ENCODE measurements at regions not wholly inside any gene's neighbourhood (a gene's known extent, or its start where the extent isn't known, plus 50 kb on each side); places are given as distances from the start of the nearest gene placed in this dataset.

- TF ChIP-seq CTCF (IDR thresholded peaks at IDR 0.05) (no peak), EZH2 (IDR thresholded peaks at IDR 0.05; ENCODE audit: borderline replicate concordance, insufficient read depth, low read depth, low read length, poor library complexity, severe bottlenecking) (no peak)
These were observed 55.5 kb upstream of the TOPAZ1 start for GRCh38 chr3:44186111-44186672.
